ENCODE measurements at regions not wholly inside any gene's neighbourhood (a gene's known extent, or its start where the extent isn't known, plus 50 kb on each side); places are given as distances from the start of the nearest gene placed in this dataset.

GRCh38 chr4:176011529-176011928 lies 54.1 kb upstream of the WDR17 start:
- no peak for DNase-seq (ENCODE audit: low spot score)

- no peak for DNase-seq (ENCODE audit: low spot score)
Measured at GRCh38 chr4:176013476-176014247, 52.0 kb upstream of the WDR17 start.

GRCh38 chr4:176014583-176015108 lies 51.0 kb upstream of the WDR17 start:
- no peak for DNase-seq (ENCODE audit: low spot score)

All from pons (tissue), 1 donor.